ENCODE measurements at regions not wholly inside any gene's neighbourhood (a gene's known extent, or its start where the extent isn't known, plus 50 kb on each side); places are given as distances from the start of the nearest gene placed in this dataset.

DNA sequence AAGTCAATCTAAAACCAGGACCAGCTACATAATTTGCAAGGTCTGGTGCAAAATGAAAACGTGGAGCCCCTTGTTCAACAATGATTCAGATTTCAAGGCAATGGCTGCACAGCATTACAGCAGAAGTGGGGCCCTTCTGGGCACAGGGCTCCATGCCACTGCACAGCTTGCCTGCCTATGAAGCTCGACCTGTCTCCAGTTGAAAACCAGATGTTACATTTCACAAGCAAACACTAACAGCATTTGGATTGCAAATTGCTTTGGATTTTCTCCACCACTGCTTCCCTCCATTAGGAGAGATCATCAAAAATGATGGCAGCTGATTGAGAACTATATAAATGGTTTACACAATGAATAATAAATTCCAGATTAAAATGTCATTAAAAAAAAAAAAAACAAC, 551.4 kb upstream of the ZFHX3 start:
- no peak for TF ChIP-seq EZH2 (IDR thresholded peaks at IDR 0.05; ENCODE audit: low read length)
- TF ChIP-seq, protein P1, sequence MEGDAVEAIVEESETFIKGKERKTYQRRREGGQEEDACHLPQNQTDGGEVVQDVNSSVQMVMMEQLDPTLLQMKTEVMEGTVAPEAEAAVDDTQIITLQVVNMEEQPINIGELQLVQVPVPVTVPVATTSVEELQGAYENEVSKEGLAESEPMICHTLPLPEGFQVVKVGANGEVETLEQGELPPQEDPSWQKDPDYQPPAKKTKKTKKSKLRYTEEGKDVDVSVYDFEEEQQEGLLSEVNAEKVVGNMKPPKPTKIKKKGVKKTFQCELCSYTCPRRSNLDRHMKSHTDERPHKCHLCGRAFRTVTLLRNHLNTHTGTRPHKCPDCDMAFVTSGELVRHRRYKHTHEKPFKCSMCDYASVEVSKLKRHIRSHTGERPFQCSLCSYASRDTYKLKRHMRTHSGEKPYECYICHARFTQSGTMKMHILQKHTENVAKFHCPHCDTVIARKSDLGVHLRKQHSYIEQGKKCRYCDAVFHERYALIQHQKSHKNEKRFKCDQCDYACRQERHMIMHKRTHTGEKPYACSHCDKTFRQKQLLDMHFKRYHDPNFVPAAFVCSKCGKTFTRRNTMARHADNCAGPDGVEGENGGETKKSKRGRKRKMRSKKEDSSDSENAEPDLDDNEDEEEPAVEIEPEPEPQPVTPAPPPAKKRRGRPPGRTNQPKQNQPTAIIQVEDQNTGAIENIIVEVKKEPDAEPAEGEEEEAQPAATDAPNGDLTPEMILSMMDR (optimal IDR thresholded peaks at IDR 0.05 in 1 of 3, IDR thresholded peaks at IDR 0.05 in 1 of 3, conservative IDR thresholded peaks at IDR 0.05 in 1 of 3; ENCODE audit: extremely low read depth in 1 of 3, insufficient read depth in 2 of 3, low read length in 3 of 3): no peak
- no peak for FAIRE-seq
- H3K9me1 ChIP-seq (ENCODE audit: control insufficient read depth, extremely low read depth, insufficient read depth, low read length): no peaks in the 10 kb centered on the region
- no peaks in the 10 kb centered on the region for H3K79me2 ChIP-seq (ENCODE audit: control insufficient read depth, insufficient read depth, low read length)
- no peaks in the 10 kb centered on the region for H3K36me3 ChIP-seq (ENCODE audit: control insufficient read depth in 2 of 2, extremely low read depth in 1 of 2, insufficient read depth in 2 of 2, low read length in 2 of 2)
- H3K27me3 ChIP-seq (ENCODE audit: control insufficient read depth, extremely low read depth, insufficient read depth, low read length): no peaks in the 10 kb centered on the region
- no peak for DNase-seq (ENCODE audit: low read depth, low spot score)
- H3K4me1 ChIP-seq (ENCODE audit: control insufficient read depth, extremely low read depth, insufficient read depth, low read length): no peaks in the 10 kb centered on the region
- dilution Hi-C loops (cut with MboI; ENCODE audit: extremely low pct_ligation_motif_present, low sequenced_read_pairs): no loop called here
- no peak overlapping the region for H3K4me2 ChIP-seq (ENCODE audit: control insufficient read depth, extremely low read depth, insufficient read depth, low read depth, low read length)
- no peak overlapping the region for H3K9ac ChIP-seq (ENCODE audit: control insufficient read depth, extremely low read depth, insufficient read depth, low read length)
- no peak overlapping the region for H3K27ac ChIP-seq (ENCODE audit: control insufficient read depth, insufficient read depth, low read length)
- H3K9me3 ChIP-seq (ENCODE audit: control insufficient read depth, low read depth, low read length): peaks cover 1% of the 10 kb centered on the region
- H2AFZ ChIP-seq (ENCODE audit: control insufficient read depth, low read length): no peak overlapping the region
- no peak overlapping the region for H3K4me3 ChIP-seq (ENCODE audit: control insufficient read depth in 2 of 3, extremely low read depth in 1 of 3, insufficient read depth in 2 of 3, low read depth in 1 of 3, low read length in 3 of 3)
- H4K20me1 ChIP-seq (ENCODE audit: control insufficient read depth, extremely low read depth, insufficient read depth, low read length): no peaks in the 10 kb centered on the region

DNA sequence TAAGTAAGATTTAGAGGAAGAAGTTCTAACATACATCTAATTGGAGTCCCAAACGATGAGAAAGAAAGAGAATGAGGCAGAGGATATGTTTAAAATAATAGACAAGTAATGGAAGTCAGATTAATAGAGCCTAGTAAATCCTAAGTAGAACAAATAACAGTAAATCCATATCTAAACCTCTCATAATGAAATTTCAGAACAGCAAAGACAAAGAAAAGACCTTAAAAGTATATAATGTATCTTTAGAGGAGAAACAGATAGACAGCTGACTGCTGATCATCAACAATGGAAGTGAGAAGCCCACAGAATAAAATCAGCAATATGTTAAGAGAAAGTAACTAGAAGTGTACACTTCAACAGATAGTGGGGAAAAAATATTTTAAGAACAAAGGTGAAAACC, 536.2 kb upstream of the ZFHX3 start:
- Histone ChIP-seq H3K4me3 (ENCODE audit: control insufficient read depth in 2 of 3, extremely low read depth in 1 of 3, insufficient read depth in 2 of 3, low read depth in 1 of 3, low read length in 3 of 3) (no peak overlapping the region), H3K36me3 (ENCODE audit: control insufficient read depth in 2 of 2, extremely low read depth in 1 of 2, insufficient read depth in 2 of 2, low read length in 2 of 2) (no peaks in the 10 kb centered on the region), H3K4me1 (ENCODE audit: control insufficient read depth, extremely low read depth, insufficient read depth, low read length) (no peaks in the 10 kb centered on the region), H3K9ac (ENCODE audit: control insufficient read depth, extremely low read depth, insufficient read depth, low read length) (no peak overlapping the region), H3K9me1 (ENCODE audit: control insufficient read depth, extremely low read depth, insufficient read depth, low read length) (no peaks in the 10 kb centered on the region), H3K4me2 (ENCODE audit: control insufficient read depth, extremely low read depth, insufficient read depth, low read depth, low read length) (no peak overlapping the region), H3K27me3 (ENCODE audit: control insufficient read depth, extremely low read depth, insufficient read depth, low read length) (no peaks in the 10 kb centered on the region), H4K20me1 (ENCODE audit: control insufficient read depth, extremely low read depth, insufficient read depth, low read length) (no peaks in the 10 kb centered on the region), H3K9me3 (ENCODE audit: control insufficient read depth, low read depth, low read length) (no peaks in the 10 kb centered on the region), H3K79me2 (ENCODE audit: control insufficient read depth, insufficient read depth, low read length) (no peaks in the 10 kb centered on the region), H3K27ac (ENCODE audit: control insufficient read depth, insufficient read depth, low read length) (no peak overlapping the region), H2AFZ (ENCODE audit: control insufficient read depth, low read length) (no peak overlapping the region)
- no peak for FAIRE-seq
- dilution Hi-C loops (cut with MboI; ENCODE audit: extremely low pct_ligation_motif_present, low sequenced_read_pairs): no loop called here
- DNase-seq (ENCODE audit: low read depth, low spot score): no peak
- TF ChIP-seq EZH2 (IDR thresholded peaks at IDR 0.05; ENCODE audit: low read length): no peak
- TF ChIP-seq, protein P1 (optimal IDR thresholded peaks at IDR 0.05 in 1 of 3, IDR thresholded peaks at IDR 0.05 in 1 of 3, conservative IDR thresholded peaks at IDR 0.05 in 1 of 3; ENCODE audit: extremely low read depth in 1 of 3, insufficient read depth in 2 of 3, low read length in 3 of 3): no peak

Data from keratinocyte (primary cell).